ENCODE measurements at regions not wholly inside any gene's neighbourhood (a gene's known extent, or its start where the extent isn't known, plus 50 kb on each side); places are given as distances from the start of the nearest gene placed in this dataset.

DNA sequence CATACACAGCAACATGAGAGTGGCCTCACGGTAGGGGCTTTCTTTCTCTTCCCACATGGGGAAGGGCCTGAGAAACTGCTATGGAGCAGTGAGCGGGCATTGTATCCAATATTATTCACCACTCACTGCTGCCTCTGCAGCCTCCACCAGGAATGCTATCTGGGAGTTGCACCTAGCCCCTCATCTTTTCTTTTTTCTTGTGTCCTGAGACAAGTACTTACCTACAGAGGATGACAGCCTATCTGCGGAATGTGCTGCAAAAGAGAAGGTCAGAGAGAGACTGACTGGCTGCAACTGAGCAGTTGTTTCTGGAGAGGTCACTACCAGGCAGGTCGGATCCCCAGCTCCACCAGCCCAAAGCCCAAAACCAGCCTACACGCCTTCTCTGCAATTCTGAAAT is 52.1 kb upstream of the HTATIP2 start:
- no peaks in the 10 kb centered on the region for H3K79me2 ChIP-seq (ENCODE audit: low read length)
- H3K4me2 ChIP-seq (ENCODE audit: low read depth, low read length) = no peak overlapping the region
- H3K9ac ChIP-seq (ENCODE audit: low read length) = no peak overlapping the region
- no peak overlapping the region for H3K4me3 ChIP-seq (ENCODE audit: low read length)
- no peaks in the 10 kb centered on the region for H3F3A ChIP-seq (ENCODE audit: insufficient read depth, low read length)
- no peaks in the 10 kb centered on the region for H3K9me2 ChIP-seq (replicated peaks; ENCODE audit: insufficient read depth, low read length)
- H3K36me3 ChIP-seq (replicated peaks; ENCODE audit: insufficient read depth, low read length) = no peaks in the 10 kb centered on the region
- no peaks in the 10 kb centered on the region for H3K27me3 ChIP-seq (replicated peaks; ENCODE audit: insufficient read depth, low read length)
- H3K4me1 ChIP-seq (ENCODE audit: low read length) = no peaks in the 10 kb centered on the region
- H4K20me1 ChIP-seq (ENCODE audit: insufficient read depth, low read length) = no peaks in the 10 kb centered on the region
- DNase-seq = no peak
- no peaks in the 10 kb centered on the region for H3K9me3 ChIP-seq (replicated peaks; ENCODE audit: insufficient read depth, low read length)
- H2AFZ ChIP-seq (ENCODE audit: low read length) = no peak overlapping the region
- no peak for TF ChIP-seq EZH2phosphoT487 (IDR thresholded peaks at IDR 0.05; ENCODE audit: low read length)
- TF ChIP-seq, protein P1, sequence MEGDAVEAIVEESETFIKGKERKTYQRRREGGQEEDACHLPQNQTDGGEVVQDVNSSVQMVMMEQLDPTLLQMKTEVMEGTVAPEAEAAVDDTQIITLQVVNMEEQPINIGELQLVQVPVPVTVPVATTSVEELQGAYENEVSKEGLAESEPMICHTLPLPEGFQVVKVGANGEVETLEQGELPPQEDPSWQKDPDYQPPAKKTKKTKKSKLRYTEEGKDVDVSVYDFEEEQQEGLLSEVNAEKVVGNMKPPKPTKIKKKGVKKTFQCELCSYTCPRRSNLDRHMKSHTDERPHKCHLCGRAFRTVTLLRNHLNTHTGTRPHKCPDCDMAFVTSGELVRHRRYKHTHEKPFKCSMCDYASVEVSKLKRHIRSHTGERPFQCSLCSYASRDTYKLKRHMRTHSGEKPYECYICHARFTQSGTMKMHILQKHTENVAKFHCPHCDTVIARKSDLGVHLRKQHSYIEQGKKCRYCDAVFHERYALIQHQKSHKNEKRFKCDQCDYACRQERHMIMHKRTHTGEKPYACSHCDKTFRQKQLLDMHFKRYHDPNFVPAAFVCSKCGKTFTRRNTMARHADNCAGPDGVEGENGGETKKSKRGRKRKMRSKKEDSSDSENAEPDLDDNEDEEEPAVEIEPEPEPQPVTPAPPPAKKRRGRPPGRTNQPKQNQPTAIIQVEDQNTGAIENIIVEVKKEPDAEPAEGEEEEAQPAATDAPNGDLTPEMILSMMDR (IDR thresholded peaks at IDR 0.05; ENCODE audit: low read length) = no peak
- TF ChIP-seq EZH2 (optimal IDR thresholded peaks at IDR 0.05; ENCODE audit: low read depth, low read length) = no peak
- H3K27ac ChIP-seq (ENCODE audit: low read length) = no peak overlapping the region

DNA sequence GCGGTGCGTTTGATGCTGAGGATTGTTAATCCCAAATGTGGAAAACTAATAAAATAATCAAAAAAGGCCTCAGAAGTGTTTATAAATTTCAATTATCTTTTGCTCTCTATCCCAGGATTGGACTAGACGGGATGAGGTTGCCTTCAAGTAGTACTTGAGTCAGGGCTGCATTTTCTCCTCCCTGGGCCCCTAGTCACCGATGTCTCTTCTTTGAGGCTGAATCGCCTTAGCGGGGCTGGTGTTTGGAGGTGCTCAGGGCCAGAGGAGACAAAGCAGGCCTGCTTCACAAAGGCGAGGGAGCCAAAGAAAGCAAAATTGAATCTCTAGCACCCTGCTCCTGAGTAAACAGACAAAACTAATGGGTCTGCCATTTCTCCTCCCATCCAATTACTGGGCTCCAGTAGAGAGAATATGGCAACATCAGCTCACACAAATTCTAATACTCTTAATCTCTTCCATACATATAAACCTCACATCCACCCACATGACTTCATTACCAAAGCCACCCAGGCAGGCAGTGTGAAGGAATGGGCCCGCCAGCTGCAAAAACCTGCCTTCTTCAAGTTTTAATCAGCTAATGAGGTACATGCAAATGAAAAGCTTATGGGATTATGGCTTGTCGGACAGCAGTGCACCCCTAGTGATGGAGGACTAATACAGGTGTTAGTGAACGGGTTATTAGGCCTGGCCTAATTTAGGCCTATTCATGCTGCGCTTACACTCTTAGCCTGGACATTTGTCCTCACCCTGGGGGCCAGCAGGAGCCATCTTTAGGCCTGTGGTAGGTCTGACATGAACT is 52.7 kb upstream of the HTATIP2 start:
- Histone ChIP-seq H3K27ac (ENCODE audit: low read length) (no peak overlapping the region), H4K20me1 (ENCODE audit: insufficient read depth, low read length) (no peaks in the 10 kb centered on the region)
- DNase-seq = no peak

GRCh38 chr11:20310137-20310536 is 53.4 kb upstream of the HTATIP2 start:
- no peaks in the 10 kb centered on the region for H3F3A ChIP-seq (ENCODE audit: insufficient read depth, low read length)
- no peaks in the 10 kb centered on the region for H3K79me2 ChIP-seq (ENCODE audit: low read length)
- no peak for DNase-seq
- H4K20me1 ChIP-seq (ENCODE audit: insufficient read depth, low read length) = no peaks in the 10 kb centered on the region
- H3K36me3 ChIP-seq (replicated peaks; ENCODE audit: insufficient read depth, low read length) = no peaks in the 10 kb centered on the region
- no peaks in the 10 kb centered on the region for H3K9me3 ChIP-seq (replicated peaks; ENCODE audit: insufficient read depth, low read length)
- no peaks in the 10 kb centered on the region for H3K27me3 ChIP-seq (replicated peaks; ENCODE audit: insufficient read depth, low read length)
- no peak for TF ChIP-seq EZH2phosphoT487 (IDR thresholded peaks at IDR 0.05; ENCODE audit: low read length)
- TF ChIP-seq, protein P1 (IDR thresholded peaks at IDR 0.05; ENCODE audit: low read length) = no peak
- no peak for TF ChIP-seq EZH2 (optimal IDR thresholded peaks at IDR 0.05; ENCODE audit: low read depth, low read length)
- H3K9me2 ChIP-seq (replicated peaks; ENCODE audit: insufficient read depth, low read length) = no peaks in the 10 kb centered on the region
- no peaks in the 10 kb centered on the region for H3K4me1 ChIP-seq (ENCODE audit: low read length)
- H3K27ac ChIP-seq (ENCODE audit: low read length) = no peak overlapping the region
- H3K4me3 ChIP-seq (ENCODE audit: low read length) = no peak overlapping the region
- H3K9ac ChIP-seq (ENCODE audit: low read length) = no peak overlapping the region
- H2AFZ ChIP-seq (ENCODE audit: low read length) = no peak overlapping the region
- H3K4me2 ChIP-seq (ENCODE audit: low read depth, low read length) = no peak overlapping the region

More for the DNA sequence above, 52.7 kb upstream of the HTATIP2 start:
- no peak overlapping the region for H3K9ac ChIP-seq (ENCODE audit: low read length)
- no peak overlapping the region for H2AFZ ChIP-seq (ENCODE audit: low read length)
- TF ChIP-seq EZH2phosphoT487 (IDR thresholded peaks at IDR 0.05; ENCODE audit: low read length) = no peak
- TF ChIP-seq, protein P1 (IDR thresholded peaks at IDR 0.05; ENCODE audit: low read length) = no peak
- TF ChIP-seq EZH2 (optimal IDR thresholded peaks at IDR 0.05; ENCODE audit: low read depth, low read length) = no peak
- no peaks in the 10 kb centered on the region for H3K79me2 ChIP-seq (ENCODE audit: low read length)
- H3K36me3 ChIP-seq (replicated peaks; ENCODE audit: insufficient read depth, low read length) = no peaks in the 10 kb centered on the region
- H3K27me3 ChIP-seq (replicated peaks; ENCODE audit: insufficient read depth, low read length) = no peaks in the 10 kb centered on the region
- no peak overlapping the region for H3K4me3 ChIP-seq (ENCODE audit: low read length)
- no peaks in the 10 kb centered on the region for H3K9me2 ChIP-seq (replicated peaks; ENCODE audit: insufficient read depth, low read length)
- no peaks in the 10 kb centered on the region for H3K4me1 ChIP-seq (ENCODE audit: low read length)
- no peaks in the 10 kb centered on the region for H3F3A ChIP-seq (ENCODE audit: insufficient read depth, low read length)
- H3K4me2 ChIP-seq (ENCODE audit: low read depth, low read length) = no peak overlapping the region
- no peaks in the 10 kb centered on the region for H3K9me3 ChIP-seq (replicated peaks; ENCODE audit: insufficient read depth, low read length)

All from MM.1S (cell line).